Activated T-helper 1 cell treated with Interleukin-2 at 50 U/mL for 16 hours (primary cell): ENCODE measurements at regions not wholly inside any gene's neighbourhood (a gene's known extent, or its start where the extent isn't known, plus 50 kb on each side); places are given as distances from the start of the nearest gene placed in this dataset.

ENCODE experiments used
- DNase-seq: peaks from one replicate; pipeline ENCODE4 v3.0.0-alpha.2; 2020; ENCODE audit warnings: low read depth

GRCh38 chr12:126601184-126602170 is 1536.2 kb downstream of the AACS start:
- no peak for DNase-seq

- DNase-seq = no peak
Observed at GRCh38 chr12:126602612-126603011, 1537.4 kb downstream of the AACS start.

GRCh38 chr12:126607157-126607556 is 1541.9 kb downstream of the AACS start:
- DNase-seq = no peak

- DNase-seq = no peak
Observed at GRCh38 chr12:126607867-126608266, 1542.6 kb downstream of the AACS start.

- no peak for DNase-seq
Observed at GRCh38 chr12:126608607-126609175, 1543.5 kb downstream of the AACS start.

- DNase-seq = no peak
Observed at GRCh38 chr12:126616441-126616840, 1551.2 kb downstream of the AACS start.

- no peak for DNase-seq
Observed at GRCh38 chr12:126617312-126617711, 1552.1 kb downstream of the AACS start.

- DNase-seq = no peak
Observed at GRCh38 chr12:126627596-126627995, 1562.4 kb downstream of the AACS start.

GRCh38 chr12:126636821-126637220 is 1571.6 kb downstream of the AACS start:
- no peak for DNase-seq

GRCh38 chr12:126644236-126645020 is 1579.2 kb downstream of the AACS start:
- no peak for DNase-seq

GRCh38 chr12:126648074-126648473 is 1582.8 kb downstream of the AACS start:
- DNase-seq = no peak

GRCh38 chr12:126651133-126651532 is 1585.9 kb downstream of the AACS start:
- no peak for DNase-seq

- DNase-seq = no peak
Observed at GRCh38 chr12:126663304-126664094, 1598.3 kb downstream of the AACS start.

- no peak for DNase-seq
Observed at GRCh38 chr12:126667339-126667738, 1599.6 kb upstream of the TMEM132C start.

- no peak for DNase-seq
Observed at GRCh38 chr12:126668538-126668937, 1598.4 kb upstream of the TMEM132C start.

- DNase-seq = no peak
Observed at GRCh38 chr12:126668961-126669360, 1598.0 kb upstream of the TMEM132C start.

GRCh38 chr12:126676434-126676833 is 1590.5 kb upstream of the TMEM132C start:
- DNase-seq = no peak

GRCh38 chr12:126681676-126682075 is 1585.3 kb upstream of the TMEM132C start:
- DNase-seq = no peak

- no peak for DNase-seq
Observed at GRCh38 chr12:126684703-126685102, 1582.3 kb upstream of the TMEM132C start.

- no peak for DNase-seq
Observed at GRCh38 chr12:126685636-126686035, 1581.3 kb upstream of the TMEM132C start.

- DNase-seq = no peak
Observed at GRCh38 chr12:126688556-126688955, 1578.4 kb upstream of the TMEM132C start.

GRCh38 chr12:126700096-126700495 is 1566.9 kb upstream of the TMEM132C start:
- no peak for DNase-seq
